ENCODE measurements at regions not wholly inside any gene's neighbourhood (a gene's known extent, or its start where the extent isn't known, plus 50 kb on each side); places are given as distances from the start of the nearest gene placed in this dataset.

- no peaks in the 10 kb centered on the region for H3K27me3 Mint-ChIP-seq (ENCODE audit: insufficient read depth, unreplicated experiment)
- no peak for TF ChIP-seq CTCF (IDR thresholded peaks at IDR 0.05; ENCODE audit: unreplicated experiment)
- H3K4me3 Mint-ChIP-seq (ENCODE audit: unreplicated experiment) = no peak overlapping the region
- intact Hi-C loops (cut with micrococcal nuclease) = no loop called here
- no peaks in the 10 kb centered on the region for H3K9me3 Mint-ChIP-seq (ENCODE audit: unreplicated experiment)
- no peak overlapping the region for H3K27ac Mint-ChIP-seq (ENCODE audit: low read depth, unreplicated experiment)
- no peak for DNase-seq (ENCODE audit: unreplicated experiment)
- no TSS peak for BruUV-seq (replicated peaks)
- ChIA-PET CTCF (no interaction called here), POLR2A (no interaction called here)
- H3K36me3 Mint-ChIP-seq (ENCODE audit: insufficient read depth, unreplicated experiment) = no peaks in the 10 kb centered on the region
- no peaks in the 10 kb centered on the region for H3K4me1 Mint-ChIP-seq (ENCODE audit: insufficient read depth, unreplicated experiment)
Observed at GRCh38 chr1:56395776-56396175, 183.6 kb downstream of the PLPP3 start.

GRCh38 chr1:56394298-56394697, 185.1 kb downstream of the PLPP3 start:
- CTCF ChIA-PET = interaction anchor here (0.8 kb wide), 1 partner anchor 96 kb away, joined by 3 read pairs; no protein-coding TSS in a partner anchor
- Mint-ChIP-seq H3K27ac (ENCODE audit: low read depth, unreplicated experiment) (no peak overlapping the region), H3K4me1 (ENCODE audit: insufficient read depth, unreplicated experiment) (no peaks in the 10 kb centered on the region), H3K27me3 (ENCODE audit: insufficient read depth, unreplicated experiment) (no peaks in the 10 kb centered on the region), H3K9me3 (ENCODE audit: unreplicated experiment) (no peaks in the 10 kb centered on the region), H3K4me3 (ENCODE audit: unreplicated experiment) (no peak overlapping the region), H3K36me3 (ENCODE audit: insufficient read depth, unreplicated experiment) (no peaks in the 10 kb centered on the region)
- no peak for DNase-seq (ENCODE audit: unreplicated experiment)
- BruUV-seq (replicated peaks) = no TSS peak
- POLR2A ChIA-PET = no interaction called here
- no peak for TF ChIP-seq CTCF (IDR thresholded peaks at IDR 0.05; ENCODE audit: unreplicated experiment)
- intact Hi-C loops (cut with micrococcal nuclease) = no loop called here

- H3K4me1 Mint-ChIP-seq (ENCODE audit: insufficient read depth, unreplicated experiment) = no peaks in the 10 kb centered on the region
- no peaks in the 10 kb centered on the region for H3K9me3 Mint-ChIP-seq (ENCODE audit: unreplicated experiment)
- POLR2A ChIA-PET = no interaction called here
- H3K27ac Mint-ChIP-seq (ENCODE audit: low read depth, unreplicated experiment) = no peak overlapping the region
- no peaks in the 10 kb centered on the region for H3K27me3 Mint-ChIP-seq (ENCODE audit: insufficient read depth, unreplicated experiment)
- BruUV-seq (replicated peaks) = no TSS peak
- DNase-seq (ENCODE audit: unreplicated experiment) = no peak
- H3K36me3 Mint-ChIP-seq (ENCODE audit: insufficient read depth, unreplicated experiment) = no peaks in the 10 kb centered on the region
- H3K4me3 Mint-ChIP-seq (ENCODE audit: unreplicated experiment) = no peak overlapping the region
- intact Hi-C loops (cut with micrococcal nuclease) = no loop called here
- CTCF ChIA-PET = interaction anchor here (0.6 kb wide), 1 partner anchor 166 kb away, joined by 7 read pairs; no protein-coding TSS in a partner anchor
- TF ChIP-seq CTCF (IDR thresholded peaks at IDR 0.05; ENCODE audit: unreplicated experiment) = no peak
Observed at GRCh38 chr1:56390934-56391731, 188.2 kb downstream of the PLPP3 start.

GRCh38 chr1:56390232-56390867, 189.0 kb downstream of the PLPP3 start:
- no peak for TF ChIP-seq CTCF (IDR thresholded peaks at IDR 0.05; ENCODE audit: unreplicated experiment)
- no peak overlapping the region for H3K4me3 Mint-ChIP-seq (ENCODE audit: unreplicated experiment)
- peak; percentile 24 for DNase-seq (ENCODE audit: unreplicated experiment)
- POLR2A ChIA-PET = no interaction called here
- H3K4me1 Mint-ChIP-seq (ENCODE audit: insufficient read depth, unreplicated experiment) = no peaks in the 10 kb centered on the region
- BruUV-seq (replicated peaks) = no TSS peak
- H3K9me3 Mint-ChIP-seq (ENCODE audit: unreplicated experiment) = no peaks in the 10 kb centered on the region
- H3K36me3 Mint-ChIP-seq (ENCODE audit: insufficient read depth, unreplicated experiment) = no peaks in the 10 kb centered on the region
- H3K27me3 Mint-ChIP-seq (ENCODE audit: insufficient read depth, unreplicated experiment) = no peaks in the 10 kb centered on the region
- CTCF ChIA-PET = interaction anchor here (0.6 kb wide), 1 partner anchor 206 kb away, joined by 3 read pairs; no protein-coding TSS in a partner anchor
- H3K27ac Mint-ChIP-seq (ENCODE audit: low read depth, unreplicated experiment) = no peak overlapping the region
- intact Hi-C loops (cut with micrococcal nuclease) = no loop called here

All from MCF 10A (cell line).